Mesothelial cell of epicardium (in vitro differentiated cells): ENCODE measurements at regions not wholly inside any gene's neighbourhood (a gene's known extent, or its start where the extent isn't known, plus 50 kb on each side); places are given as distances from the start of the nearest gene placed in this dataset.

Experiments
- DNase-seq, 2 experiments: peaks; one replicate each; pipeline ENCODE4 v3.0.0; 2021; ENCODE audit warnings: low spot score in 2 of 2; ENCODE audit not compliant: unreplicated experiment in 2 of 2
- H3K27ac Mint-ChIP-seq: 2 replicates; pipeline ENCODE4 v1.8.0; 2021; ENCODE audit warnings: mixed read lengths
- H3K27me3 Mint-ChIP-seq: 2 replicates; pipeline ENCODE4 v1.8.0; 2021; ENCODE audit warnings: low read depth, mixed read lengths
- H3K36me3 Mint-ChIP-seq: 2 replicates; pipeline ENCODE4 v1.8.0; 2021; ENCODE audit warnings: mixed read lengths
- H3K4me1 Mint-ChIP-seq: 2 replicates; pipeline ENCODE4 v1.8.0; 2021; ENCODE audit warnings: mixed read lengths
- H3K4me3 Mint-ChIP-seq: 2 replicates; pipeline ENCODE4 v1.8.0; 2021; ENCODE audit warnings: mild to moderate bottlenecking, moderate library complexity, mixed read lengths
- H3K9me3 Mint-ChIP-seq: 2 replicates; pipeline ENCODE4 v1.8.0; 2021; ENCODE audit warnings: mixed read lengths
- TF ChIP-seq, protein P1 (sequence below): fragments of 200-600 bp; sonication (generic); IDR thresholded peaks from one replicate; pipeline ENCODE4 v1.5.0; 2021; ENCODE audit warnings: antibody characterized with exemption; ENCODE audit not compliant: unreplicated experiment

DNA sequence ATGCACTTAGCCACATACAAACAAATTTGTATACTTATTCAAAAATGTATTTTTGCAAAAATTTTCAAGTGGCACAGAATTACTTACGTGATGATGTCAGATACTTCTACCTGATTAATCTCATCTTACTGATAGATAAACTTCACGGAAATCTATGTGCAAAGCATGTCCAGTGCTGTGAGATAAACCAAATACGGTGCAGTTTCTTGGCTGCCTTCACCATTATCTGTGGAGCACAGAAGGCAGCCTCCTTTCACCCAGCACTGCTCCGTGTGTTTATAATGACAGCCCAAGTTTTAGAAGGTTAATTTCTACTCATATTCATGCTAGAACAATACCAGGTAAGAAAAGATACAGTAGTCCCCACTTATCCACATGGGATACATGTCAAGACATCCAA is 59.0 kb upstream of the PDE10A start:
- TF ChIP-seq, protein P1, sequence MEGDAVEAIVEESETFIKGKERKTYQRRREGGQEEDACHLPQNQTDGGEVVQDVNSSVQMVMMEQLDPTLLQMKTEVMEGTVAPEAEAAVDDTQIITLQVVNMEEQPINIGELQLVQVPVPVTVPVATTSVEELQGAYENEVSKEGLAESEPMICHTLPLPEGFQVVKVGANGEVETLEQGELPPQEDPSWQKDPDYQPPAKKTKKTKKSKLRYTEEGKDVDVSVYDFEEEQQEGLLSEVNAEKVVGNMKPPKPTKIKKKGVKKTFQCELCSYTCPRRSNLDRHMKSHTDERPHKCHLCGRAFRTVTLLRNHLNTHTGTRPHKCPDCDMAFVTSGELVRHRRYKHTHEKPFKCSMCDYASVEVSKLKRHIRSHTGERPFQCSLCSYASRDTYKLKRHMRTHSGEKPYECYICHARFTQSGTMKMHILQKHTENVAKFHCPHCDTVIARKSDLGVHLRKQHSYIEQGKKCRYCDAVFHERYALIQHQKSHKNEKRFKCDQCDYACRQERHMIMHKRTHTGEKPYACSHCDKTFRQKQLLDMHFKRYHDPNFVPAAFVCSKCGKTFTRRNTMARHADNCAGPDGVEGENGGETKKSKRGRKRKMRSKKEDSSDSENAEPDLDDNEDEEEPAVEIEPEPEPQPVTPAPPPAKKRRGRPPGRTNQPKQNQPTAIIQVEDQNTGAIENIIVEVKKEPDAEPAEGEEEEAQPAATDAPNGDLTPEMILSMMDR: no peak
- H3K4me3 Mint-ChIP-seq: no peak overlapping the region
- no peaks in the 10 kb centered on the region for H3K9me3 Mint-ChIP-seq
- peaks cover 32% of the 10 kb centered on the region for H3K27me3 Mint-ChIP-seq
- no peak overlapping the region for H3K27ac Mint-ChIP-seq
- no peaks in the 10 kb centered on the region for H3K36me3 Mint-ChIP-seq
- H3K4me1 Mint-ChIP-seq: peaks cover 21% of the 10 kb centered on the region
- DNase-seq: no peak

DNA sequence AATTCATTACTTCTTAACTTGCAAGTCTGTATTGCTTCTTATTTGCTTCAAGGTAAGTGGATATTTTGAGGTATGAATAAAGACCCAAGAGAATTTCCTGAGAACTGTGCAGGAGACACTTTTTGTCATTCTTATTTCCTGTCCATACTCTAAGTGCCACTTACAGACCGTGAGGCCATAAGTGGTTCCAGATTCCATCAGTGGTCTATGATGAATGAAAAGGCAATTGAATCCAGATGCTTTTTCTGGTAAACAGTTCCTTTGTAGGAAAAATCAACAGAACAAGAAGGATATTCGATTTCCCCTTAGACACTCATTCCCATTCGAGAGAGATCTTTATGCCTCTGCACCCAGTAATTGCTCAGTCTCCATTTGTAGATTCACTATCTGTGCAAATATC is 58.3 kb upstream of the PDE10A start:
- Mint-ChIP-seq H3K9me3 (no peaks in the 10 kb centered on the region), H3K4me3 (no peak overlapping the region), H3K36me3 (no peaks in the 10 kb centered on the region), H3K4me1 (peaks cover 21% of the 10 kb centered on the region), H3K27ac (no peak overlapping the region), H3K27me3 (peaks cover 28% of the 10 kb centered on the region)
- TF ChIP-seq, protein P1: no peak
- no peak for DNase-seq

DNA sequence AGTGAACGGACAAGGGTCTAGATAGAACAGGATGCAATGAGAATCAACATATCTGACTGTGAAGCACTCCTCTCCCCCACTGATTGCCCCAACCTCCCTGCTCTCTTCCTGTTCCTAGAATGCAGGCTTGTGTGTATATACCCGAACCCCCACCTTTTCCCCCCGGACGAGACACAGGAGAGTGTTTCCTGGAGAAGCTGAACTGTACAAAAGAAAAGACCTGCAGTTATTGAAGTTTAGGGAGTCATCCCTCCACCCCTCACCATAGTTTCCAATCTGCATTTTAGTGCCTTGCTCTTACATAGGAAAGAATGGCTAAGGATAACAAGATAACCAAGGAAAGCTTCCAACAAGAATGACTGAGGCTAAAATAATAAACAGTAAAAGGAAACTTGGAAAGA is 55.5 kb upstream of the PDE10A start:
- H3K4me1 Mint-ChIP-seq: peaks cover 21% of the 10 kb centered on the region
- no peaks in the 10 kb centered on the region for H3K36me3 Mint-ChIP-seq
- H3K4me3 Mint-ChIP-seq: no peak overlapping the region
- H3K9me3 Mint-ChIP-seq: no peaks in the 10 kb centered on the region
- no peak for DNase-seq
- TF ChIP-seq, protein P1: no peak
- peak overlapping the region; percentile 40 for H3K27ac Mint-ChIP-seq
- peaks cover 26% of the 10 kb centered on the region for H3K27me3 Mint-ChIP-seq

DNA sequence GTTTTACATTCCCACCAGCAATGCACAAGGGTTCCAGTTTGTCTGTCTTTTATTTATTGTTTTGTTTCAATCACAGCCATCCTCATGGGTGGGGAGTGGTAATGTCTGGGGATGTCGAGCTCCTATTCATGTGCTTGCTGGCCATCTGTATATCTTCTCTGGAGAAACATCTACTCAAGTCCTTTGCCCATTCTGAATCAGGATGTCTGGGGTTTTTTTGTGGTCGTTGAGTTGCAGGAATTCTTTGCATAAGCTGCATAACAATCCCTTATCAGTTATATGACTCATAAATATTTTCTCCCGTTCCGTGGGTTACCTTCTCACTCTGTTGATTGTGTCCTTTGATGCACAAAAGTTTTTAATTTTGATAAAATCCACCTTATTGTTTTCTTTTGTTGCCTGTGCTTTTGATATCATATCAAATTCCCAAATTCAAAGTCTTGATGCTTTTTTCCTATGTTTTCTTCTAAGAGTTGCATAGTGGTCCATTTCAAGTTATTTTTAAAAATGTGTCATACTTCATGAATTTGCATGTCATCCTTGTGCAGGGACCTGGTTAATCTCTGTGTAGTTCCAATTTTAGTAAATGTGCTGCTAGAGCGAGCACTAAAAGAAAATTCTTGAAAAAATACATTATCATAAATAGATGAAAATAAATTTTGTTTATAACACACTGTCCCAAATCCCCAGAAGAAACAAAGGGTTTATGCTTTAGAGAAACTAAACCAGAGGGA is 54.9 kb upstream of the PDE10A start:
- no peak for DNase-seq
- Mint-ChIP-seq H3K4me3 (no peak overlapping the region), H3K27ac (no peak overlapping the region), H3K4me1 (peaks cover 21% of the 10 kb centered on the region), H3K36me3 (no peaks in the 10 kb centered on the region), H3K27me3 (peaks cover 27% of the 10 kb centered on the region), H3K9me3 (no peaks in the 10 kb centered on the region)
- TF ChIP-seq, protein P1: no peak

DNA sequence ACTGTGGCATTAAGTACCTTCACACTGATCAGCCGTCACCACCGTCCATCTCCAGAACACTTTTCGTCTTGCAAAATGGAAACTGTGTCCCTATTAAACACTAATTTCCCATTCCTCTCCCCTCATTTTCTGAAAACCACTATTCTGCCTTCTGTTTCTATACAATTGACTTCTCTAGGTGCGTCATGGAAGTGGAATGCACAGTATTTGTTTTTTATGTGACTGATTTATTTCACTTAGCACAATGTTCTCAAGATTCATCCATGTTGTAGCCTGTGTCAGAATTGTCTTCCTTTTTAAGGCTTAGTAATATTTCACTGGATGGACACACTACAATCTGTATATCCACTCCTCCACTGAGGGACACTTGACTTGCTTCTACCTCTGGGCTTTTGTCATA is 53.8 kb upstream of the PDE10A start:
- no peak for DNase-seq
- H3K9me3 Mint-ChIP-seq: no peaks in the 10 kb centered on the region
- TF ChIP-seq, protein P1: no peak
- peaks cover 21% of the 10 kb centered on the region for H3K4me1 Mint-ChIP-seq
- no peaks in the 10 kb centered on the region for H3K36me3 Mint-ChIP-seq
- no peak overlapping the region for H3K27ac Mint-ChIP-seq
- H3K4me3 Mint-ChIP-seq: no peak overlapping the region
- H3K27me3 Mint-ChIP-seq: peaks cover 27% of the 10 kb centered on the region
